Liver (tissue), 3 donors: ENCODE measurements at regions not wholly inside any gene's neighbourhood (a gene's known extent, or its start where the extent isn't known, plus 50 kb on each side); places are given as distances from the start of the nearest gene placed in this dataset.

Experiments used
- CTCF ChIP-seq: fragments of 150-350 bp; IDR thresholded peaks from 2 replicates; pipeline ENCODE4 v1.5.1; 2017; ENCODE audit warnings: improper control_type of control experiment, low read depth, low read length; ENCODE audit not compliant: missing input control
- EGR1 ChIP-seq, 2 donors: IDR thresholded peaks; 2 replicates each; pipeline ENCODE4 v1.6.1; 2016 to 2018; ENCODE audit warnings: antibody characterized with exemption in 2 of 2, low read depth in 2 of 2
- GABPA ChIP-seq, 2 donors: IDR thresholded peaks in 1 of 2; conservative IDR thresholded peaks in 1 of 2; 2 replicates each; pipeline ENCODE4 v1.6.1; 2016; ENCODE audit warnings: antibody characterized with exemption in 2 of 2, mild to moderate bottlenecking in 1 of 2, moderate library complexity in 1 of 2
- HNF4G ChIP-seq: IDR thresholded peaks from 2 replicates; pipeline ENCODE4 v1.6.1; 2016; ENCODE audit warnings: antibody characterized with exemption
- MAX ChIP-seq: IDR thresholded peaks from 2 replicates; pipeline ENCODE4 v1.6.1; 2016; ENCODE audit warnings: antibody characterized with exemption
- RAD21 ChIP-seq, 2 donors: IDR thresholded peaks; 2 replicates each; pipeline ENCODE4 v1.6.1; 2016; ENCODE audit warnings: antibody characterized with exemption in 2 of 2, mild to moderate bottlenecking in 2 of 2
- REST ChIP-seq: IDR thresholded peaks from 2 replicates; pipeline ENCODE4 v1.6.1; 2016; ENCODE audit warnings: antibody characterized with exemption, mild to moderate bottlenecking
- RXRA ChIP-seq, 2 donors: IDR thresholded peaks; 2 replicates each; pipeline ENCODE4 v1.6.1; 2017 to 2018; ENCODE audit warnings: antibody characterized with exemption in 2 of 2, mild to moderate bottlenecking in 1 of 2
- TAF1 ChIP-seq: conservative IDR thresholded peaks from 2 replicates; pipeline ENCODE4 v1.6.1; 2016; ENCODE audit warnings: antibody characterized with exemption, mild to moderate bottlenecking
- YY1 ChIP-seq: IDR thresholded peaks from 2 replicates; pipeline ENCODE4 v1.6.1; 2016; ENCODE audit warnings: antibody characterized with exemption, mild to moderate bottlenecking
- ZBTB33 ChIP-seq: IDR thresholded peaks from 2 replicates; pipeline ENCODE4 v1.6.1; 2016; ENCODE audit warnings: antibody characterized with exemption
- donor health status: healthy.
- donor health status: healthy.

- no peak for TF ChIP-seq EGR1 (IDR thresholded peaks at IDR 0.05; ENCODE audit: low read depth in 2 of 2)
- no peak for TF ChIP-seq CTCF
- TF ChIP-seq ZBTB33, result no peak
- no peak for TF ChIP-seq YY1
- TF ChIP-seq GABPA (IDR thresholded peaks at IDR 0.05 in 1 of 2, conservative IDR thresholded peaks at IDR 0.05 in 1 of 2), result no peak
- no peak for TF ChIP-seq RXRA (IDR thresholded peaks at IDR 0.05)
- no peak for TF ChIP-seq TAF1
- no peak for TF ChIP-seq MAX
- TF ChIP-seq HNF4G, result no peak
- TF ChIP-seq RAD21 (IDR thresholded peaks at IDR 0.05), result no peak
- no peak for TF ChIP-seq REST
These were observed 241.8 kb upstream of the NR2F2 start for GRCh38 chr15:96088650-96089049.
